ENCODE measurements at regions not wholly inside any gene's neighbourhood (a gene's known extent, or its start where the extent isn't known, plus 50 kb on each side); places are given as distances from the start of the nearest gene placed in this dataset.

DNA sequence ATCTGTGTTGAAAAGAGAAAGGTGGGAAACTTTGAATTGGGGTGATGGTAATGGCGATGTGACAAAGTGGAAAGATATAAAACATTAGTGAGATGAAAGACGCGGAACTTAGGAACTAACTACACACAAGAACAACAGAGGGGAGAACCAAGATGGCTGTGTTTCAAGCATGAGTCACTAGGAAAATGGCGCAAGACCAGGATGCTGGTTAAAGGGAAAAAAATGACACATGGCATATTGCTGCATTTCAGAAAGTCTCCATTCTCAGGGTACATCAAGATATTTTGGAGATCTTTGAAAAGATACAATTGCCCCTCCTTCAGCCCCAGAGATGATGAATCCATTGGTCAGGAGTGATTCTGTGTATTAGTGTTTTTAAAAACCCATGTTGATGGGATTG lies 164.4 kb downstream of the FBXO8 start:
- H3K4me1 ChIP-seq, result no peaks in the 10 kb centered on the region
- peak in 1 of 2 donors; percentile 37 for ATAC-seq (ENCODE audit: low FRiP score in 2 of 2)
- no peak overlapping the region for H3K4me3 ChIP-seq
- H3K9me3 ChIP-seq, result no peaks in the 10 kb centered on the region
- no peak for DNase-seq
- no peaks in the 10 kb centered on the region for H3K27me3 ChIP-seq
- TF ChIP-seq EP300 (IDR thresholded peaks at IDR 0.05) (no peak), POLR2AphosphoS5 (IDR thresholded peaks at IDR 0.05) (no peak), POLR2A (IDR thresholded peaks at IDR 0.05) (no peak)
- TF ChIP-seq, protein P1, sequence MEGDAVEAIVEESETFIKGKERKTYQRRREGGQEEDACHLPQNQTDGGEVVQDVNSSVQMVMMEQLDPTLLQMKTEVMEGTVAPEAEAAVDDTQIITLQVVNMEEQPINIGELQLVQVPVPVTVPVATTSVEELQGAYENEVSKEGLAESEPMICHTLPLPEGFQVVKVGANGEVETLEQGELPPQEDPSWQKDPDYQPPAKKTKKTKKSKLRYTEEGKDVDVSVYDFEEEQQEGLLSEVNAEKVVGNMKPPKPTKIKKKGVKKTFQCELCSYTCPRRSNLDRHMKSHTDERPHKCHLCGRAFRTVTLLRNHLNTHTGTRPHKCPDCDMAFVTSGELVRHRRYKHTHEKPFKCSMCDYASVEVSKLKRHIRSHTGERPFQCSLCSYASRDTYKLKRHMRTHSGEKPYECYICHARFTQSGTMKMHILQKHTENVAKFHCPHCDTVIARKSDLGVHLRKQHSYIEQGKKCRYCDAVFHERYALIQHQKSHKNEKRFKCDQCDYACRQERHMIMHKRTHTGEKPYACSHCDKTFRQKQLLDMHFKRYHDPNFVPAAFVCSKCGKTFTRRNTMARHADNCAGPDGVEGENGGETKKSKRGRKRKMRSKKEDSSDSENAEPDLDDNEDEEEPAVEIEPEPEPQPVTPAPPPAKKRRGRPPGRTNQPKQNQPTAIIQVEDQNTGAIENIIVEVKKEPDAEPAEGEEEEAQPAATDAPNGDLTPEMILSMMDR (IDR thresholded peaks at IDR 0.05), result no peak
- no peaks in the 10 kb centered on the region for H3K36me3 ChIP-seq
- H3K27ac ChIP-seq, result no peak overlapping the region
- 89 to 93% methylated on average over 4 of the region's 4 CpGs for WGBS, 2 donors

DNA sequence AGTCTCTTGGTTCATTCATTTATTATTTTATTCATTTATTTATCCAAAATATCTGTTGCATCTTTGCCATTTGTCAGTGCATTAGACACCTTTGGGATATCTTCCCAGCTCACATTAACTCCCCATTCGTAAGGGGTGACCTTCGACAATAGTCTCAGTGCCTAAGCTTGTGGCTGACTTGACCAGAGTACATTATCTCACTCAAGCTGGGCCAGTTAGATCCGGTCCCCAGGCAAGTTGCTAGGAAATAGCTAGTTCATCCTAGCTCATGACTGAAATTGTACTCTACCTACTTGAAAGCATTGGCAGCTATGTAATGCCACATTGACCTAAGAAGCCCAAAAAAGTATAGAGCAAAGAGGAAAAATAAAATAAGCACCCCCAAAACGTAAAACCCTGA lies 165.3 kb downstream of the FBXO8 start:
- H3K27ac ChIP-seq, result no peak overlapping the region
- DNase-seq, result no peak
- 67 to 75% methylated on average over 4 of the region's 4 CpGs for whole genome bisulfite sequencing, 2 donors
- no peaks in the 10 kb centered on the region for H3K9me3 ChIP-seq
- H3K4me1 ChIP-seq, result no peaks in the 10 kb centered on the region
- no peak for ATAC-seq (ENCODE audit: low FRiP score in 2 of 2)
- H3K4me3 ChIP-seq, result no peak overlapping the region
- no peaks in the 10 kb centered on the region for H3K27me3 ChIP-seq
- no peaks in the 10 kb centered on the region for H3K36me3 ChIP-seq
- TF ChIP-seq EP300 (IDR thresholded peaks at IDR 0.05) (no peak), POLR2A (IDR thresholded peaks at IDR 0.05) (no peak), POLR2AphosphoS5 (IDR thresholded peaks at IDR 0.05) (no peak)
- TF ChIP-seq, protein P1 (IDR thresholded peaks at IDR 0.05), result no peak

DNA sequence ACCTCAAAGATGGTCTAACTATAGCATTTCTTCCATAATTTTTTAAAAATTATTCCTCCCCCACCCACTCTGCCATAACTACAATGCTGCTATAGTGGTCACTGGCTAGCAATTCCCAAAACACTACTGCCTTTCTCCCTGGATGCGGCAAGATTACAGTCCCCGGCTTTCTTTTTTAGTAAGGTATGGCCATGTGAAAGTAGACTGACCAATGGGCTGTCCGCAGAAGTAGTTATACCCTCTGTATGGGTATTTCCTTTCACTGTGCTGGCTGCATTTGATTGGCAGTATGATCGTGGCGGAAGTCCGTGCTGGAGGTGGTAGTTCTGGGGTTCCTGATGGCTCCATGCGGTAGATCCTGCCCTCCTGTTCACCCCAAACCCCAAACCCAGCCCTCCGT lies 166.0 kb downstream of the FBXO8 start:
- H3K36me3 ChIP-seq, result no peaks in the 10 kb centered on the region
- H3K4me3 ChIP-seq, result no peak overlapping the region
- DNase-seq (no peak), ATAC-seq (ENCODE audit: low FRiP score in 2 of 2) (no peak)
- WGBS, 2 donors, result 92 to 93% methylated on average over 8 of the region's 8 CpGs
- no peaks in the 10 kb centered on the region for H3K27me3 ChIP-seq
- no peaks in the 10 kb centered on the region for H3K9me3 ChIP-seq
- TF ChIP-seq EP300 (IDR thresholded peaks at IDR 0.05) (no peak), POLR2A (IDR thresholded peaks at IDR 0.05) (no peak)
- no peaks in the 10 kb centered on the region for H3K4me1 ChIP-seq
- H3K27ac ChIP-seq, result no peak overlapping the region

DNA sequence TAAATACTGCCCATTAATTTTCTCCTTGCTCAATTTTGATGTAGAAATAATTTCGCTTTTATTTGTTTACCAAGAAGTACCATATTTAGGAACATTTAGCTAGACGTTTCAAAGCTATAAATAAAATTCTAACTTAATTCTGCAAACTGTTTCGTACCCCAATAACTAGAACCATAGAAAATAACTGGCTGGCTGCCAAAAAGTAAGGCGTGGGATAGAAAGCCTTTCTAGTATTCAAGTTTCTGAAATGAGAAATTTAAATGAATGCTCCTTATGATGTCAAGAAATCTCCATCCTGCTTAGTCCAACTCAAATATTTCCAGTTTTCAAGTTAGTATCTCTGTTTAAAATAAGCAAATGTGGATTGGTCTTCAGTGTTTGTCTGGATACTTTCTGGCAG lies 167.4 kb downstream of the FBXO8 start:
- Histone ChIP-seq H3K27me3 (no peaks in the 10 kb centered on the region), H3K4me1 (no peaks in the 10 kb centered on the region), H3K4me3 (no peak overlapping the region), H3K9me3 (no peaks in the 10 kb centered on the region), H3K36me3 (no peaks in the 10 kb centered on the region), H3K27ac (no peak overlapping the region)
- WGBS, 2 donors, result 61 to 69% methylated on average over 4 of the region's 4 CpGs
- DNase-seq, result no peak
- TF ChIP-seq, protein P1 (IDR thresholded peaks at IDR 0.05), result no peak
- no peak for TF ChIP-seq POLR2AphosphoS5 (IDR thresholded peaks at IDR 0.05)
- TF ChIP-seq EP300 (IDR thresholded peaks at IDR 0.05), result no peak
- TF ChIP-seq POLR2A (IDR thresholded peaks at IDR 0.05), result no peak
- no peak for ATAC-seq (ENCODE audit: low FRiP score in 2 of 2)

DNA sequence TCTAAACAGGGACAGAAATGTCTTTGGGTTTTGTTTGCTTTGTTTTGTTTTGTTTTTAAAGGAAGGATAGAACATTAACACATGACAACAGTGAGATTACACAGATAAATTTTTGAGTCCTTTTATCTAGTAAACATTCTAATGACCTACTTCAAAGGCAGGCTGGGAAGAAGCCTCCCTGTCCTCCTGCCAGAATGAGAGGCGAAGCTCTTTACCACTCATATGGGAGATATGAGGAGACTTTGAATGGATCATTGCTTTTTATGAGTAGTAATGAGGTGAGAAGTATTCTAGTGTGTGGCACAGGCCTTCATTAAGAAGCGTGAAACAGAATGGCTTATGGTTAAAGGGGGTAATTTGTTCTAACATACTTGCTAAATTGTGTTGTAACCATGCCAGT lies 172.0 kb downstream of the FBXO8 start:
- no peaks in the 10 kb centered on the region for H3K9me3 ChIP-seq
- no peaks in the 10 kb centered on the region for H3K36me3 ChIP-seq
- DNase-seq (no peak), ATAC-seq (ENCODE audit: low FRiP score in 2 of 2) (no peak)
- no peak overlapping the region for H3K4me3 ChIP-seq
- no peaks in the 10 kb centered on the region for H3K27me3 ChIP-seq
- 59 to 73% methylated on average over 2 of the region's 2 CpGs for WGBS, 2 donors
- no peaks in the 10 kb centered on the region for H3K4me1 ChIP-seq
- TF ChIP-seq EP300 (IDR thresholded peaks at IDR 0.05), result no peak
- TF ChIP-seq, protein P1 (IDR thresholded peaks at IDR 0.05), result no peak
- no peak for TF ChIP-seq POLR2A (IDR thresholded peaks at IDR 0.05)
- no peak for TF ChIP-seq POLR2AphosphoS5 (IDR thresholded peaks at IDR 0.05)
- no peak overlapping the region for H3K27ac ChIP-seq
